ENCODE measurements at regions not wholly inside any gene's neighbourhood (a gene's known extent, or its start where the extent isn't known, plus 50 kb on each side); places are given as distances from the start of the nearest gene placed in this dataset.
"Not testable (repeated sequence)": the region's sequence is repeated elsewhere in the genome, so short reads cannot be mapped to it uniquely, and the experiment has no call there.

GRCh38 chr21:14617040-14617393, 70.9 kb upstream of the SAMSN1 start:
- H3K27me3 ChIP-seq: no peaks in the 10 kb centered on the region
- H3K36me3 ChIP-seq: no peaks in the 10 kb centered on the region
- H3K9me3 ChIP-seq: peaks cover 0 to 7% (median 0%) of the 10 kb centered on the region in 3 donors
- H3K27ac ChIP-seq: no peak overlapping the region
- DNase-seq: no peak
- WGBS, 2 donors: 28 to 48% methylated on average over 2 of the region's 2 CpGs
- intact Hi-C loops (cut with DNase I): no loop called here
- H3K4me3 ChIP-seq: no peak overlapping the region
- H3K4me1 ChIP-seq: peaks cover 0 to 4% (median 0%) of the 10 kb centered on the region in 3 donors
- TF ChIP-seq CTCF (IDR thresholded peaks at IDR 0.05) (no peak), POLR2A (IDR thresholded peaks at IDR 0.05) (no peak)

- intact Hi-C loops (cut with DNase I): no loop called here
- H3K4me3 ChIP-seq: no peak overlapping the region
- no peak overlapping the region for H3K27ac ChIP-seq
- no peaks in the 10 kb centered on the region for H3K36me3 ChIP-seq
- DNase-seq: no peak
- no peak for TF ChIP-seq POLR2A (IDR thresholded peaks at IDR 0.05)
- no peak for TF ChIP-seq CTCF (IDR thresholded peaks at IDR 0.05)
- H3K9me3 ChIP-seq: peaks cover 0 to 2% (median 0%) of the 10 kb centered on the region in 3 donors
- H3K27me3 ChIP-seq: no peaks in the 10 kb centered on the region
- 35 to 48% methylated on average over 4 of the region's 4 CpGs for WGBS, 2 donors
- peaks cover 0 to 4% (median 0%) of the 10 kb centered on the region in 3 donors for H3K4me1 ChIP-seq
Observed at GRCh38 chr21:14616380-14617039, 70.4 kb upstream of the SAMSN1 start.

- H3K4me3 ChIP-seq: no peak overlapping the region
- intact Hi-C loops (cut with DNase I): no loop called here
- H3K27ac ChIP-seq: no peak overlapping the region
- no peaks in the 10 kb centered on the region for H3K27me3 ChIP-seq
- TF ChIP-seq CTCF (IDR thresholded peaks at IDR 0.05) (no peak), POLR2A (IDR thresholded peaks at IDR 0.05) (no peak)
- peaks cover 0 to 5% (median 0%) of the 10 kb centered on the region in 3 donors for H3K9me3 ChIP-seq
- no peaks in the 10 kb centered on the region for H3K36me3 ChIP-seq
- H3K4me1 ChIP-seq: peaks cover 0 to 4% (median 0%) of the 10 kb centered on the region in 3 donors
- 53 to 62% methylated on average over 4 of the region's 4 CpGs for WGBS, 2 donors
- no peak for DNase-seq
Observed at GRCh38 chr21:14615359-14615974, 69.4 kb upstream of the SAMSN1 start.

- TF ChIP-seq POLR2A (IDR thresholded peaks at IDR 0.05) (no peak), CTCF (IDR thresholded peaks at IDR 0.05) (no peak)
- Histone ChIP-seq H3K36me3 (no peaks in the 10 kb centered on the region), H3K4me1 (peaks cover 0 to 4% (median 0%) of the 10 kb centered on the region in 3 donors), H3K27me3 (no peaks in the 10 kb centered on the region), H3K9me3 (peaks cover 0 to 5% (median 0%) of the 10 kb centered on the region in 3 donors), H3K27ac (no peak overlapping the region), H3K4me3 (no peak overlapping the region)
- 78% methylated on average over 3 of the region's 3 CpGs for WGBS, 2 donors
- intact Hi-C loops (cut with DNase I): no loop called here
- no peak for DNase-seq
Observed at GRCh38 chr21:14614287-14614686, 68.2 kb upstream of the SAMSN1 start.

GRCh38 chr21:14613486-14614224, 67.5 kb upstream of the SAMSN1 start:
- TF ChIP-seq CTCF (IDR thresholded peaks at IDR 0.05) (no peak), POLR2A (IDR thresholded peaks at IDR 0.05) (no peak)
- WGBS, 2 donors: 20 to 27% methylated on average over 1 of the region's 1 CpG
- H3K4me1 ChIP-seq: peaks cover 0 to 4% (median 0%) of the 10 kb centered on the region in 3 donors
- H3K36me3 ChIP-seq: no peaks in the 10 kb centered on the region
- H3K27me3 ChIP-seq: no peaks in the 10 kb centered on the region
- peaks cover 0 to 5% (median 0%) of the 10 kb centered on the region in 3 donors for H3K9me3 ChIP-seq
- no peak overlapping the region for H3K4me3 ChIP-seq
- intact Hi-C loops (cut with DNase I): no loop called here
- no peak for DNase-seq
- H3K27ac ChIP-seq: no peak overlapping the region

GRCh38 chr21:14610119-14610518, 64.0 kb upstream of the SAMSN1 start:
- H3K4me1 ChIP-seq; intact Hi-C loops (cut with DNase I); H3K36me3 ChIP-seq; H3K27me3 ChIP-seq; H3K27ac ChIP-seq; H3K9me3 ChIP-seq; DNase-seq; H3K4me3 ChIP-seq: not testable (repeated sequence)
- WGBS, 2 donors: 70 to 78% methylated on average over 6 of the region's 6 CpGs
